Posterior cingulate gyrus (tissue), 11 donors: ENCODE measurements at regions not wholly inside any gene's neighbourhood (a gene's known extent, or its start where the extent isn't known, plus 50 kb on each side); places are given as distances from the start of the nearest gene placed in this dataset.
"Not testable (repeated sequence)": the region's sequence is repeated elsewhere in the genome, so short reads cannot be mapped to it uniquely, and the experiment has no call there.

Experiments
- DNase-seq, 10 donors: peaks; one replicate each; pipeline versions ENCODE4 v3.0.0 to v3.0.0-alpha.2; 2020 to 2021; ENCODE audit warnings: mixed read lengths in 3 of 10
- intact Hi-C: fragments of 100-400 bp; cut with DNase I; formaldehyde crosslinking; loops from one replicate; pipeline ENCODE4 v1.15.1; 2023

DNA sequence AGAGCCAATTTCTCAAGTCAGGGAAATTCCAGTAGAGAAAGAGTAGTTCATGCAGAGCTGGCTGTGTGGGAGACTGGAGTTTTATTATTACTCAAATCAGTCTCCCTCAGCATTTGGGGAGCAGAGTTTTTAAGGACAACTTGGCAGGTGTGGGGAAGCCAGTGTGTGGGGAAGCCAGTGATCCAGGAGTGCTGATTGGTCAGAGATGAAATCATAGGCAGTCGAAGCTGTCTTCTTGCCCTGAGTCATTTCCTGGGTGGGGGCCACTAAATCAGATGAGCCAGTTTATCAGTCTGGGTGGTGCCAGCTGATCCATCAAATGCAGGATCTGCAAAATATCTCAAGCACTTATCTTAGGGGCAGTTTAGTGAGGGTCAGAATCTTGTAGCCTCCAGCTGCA, 194.6 kb upstream of the NRG3 start:
- DNase-seq = no peak
- intact Hi-C loops = no loop called here

DNA sequence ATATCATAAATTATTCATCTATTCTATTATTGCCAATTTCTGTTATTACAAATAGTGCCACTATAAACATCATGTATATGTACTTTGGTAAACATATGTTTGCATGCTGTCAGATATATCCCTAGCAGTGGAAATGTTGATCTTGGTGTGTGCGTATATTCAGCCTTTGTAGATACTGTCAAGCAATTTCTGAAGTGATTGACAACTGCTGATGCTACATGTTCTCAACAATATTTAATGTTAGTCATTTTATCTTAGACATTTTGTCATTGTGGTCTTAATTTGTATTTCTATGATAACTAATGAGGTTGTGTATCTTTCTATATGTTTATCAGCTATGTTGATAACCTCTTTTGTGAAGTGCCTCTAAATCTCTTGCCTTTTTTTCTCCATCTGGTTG, 186.5 kb upstream of the NRG3 start:
- intact Hi-C loops = no loop called here
- DNase-seq = no peak

DNA sequence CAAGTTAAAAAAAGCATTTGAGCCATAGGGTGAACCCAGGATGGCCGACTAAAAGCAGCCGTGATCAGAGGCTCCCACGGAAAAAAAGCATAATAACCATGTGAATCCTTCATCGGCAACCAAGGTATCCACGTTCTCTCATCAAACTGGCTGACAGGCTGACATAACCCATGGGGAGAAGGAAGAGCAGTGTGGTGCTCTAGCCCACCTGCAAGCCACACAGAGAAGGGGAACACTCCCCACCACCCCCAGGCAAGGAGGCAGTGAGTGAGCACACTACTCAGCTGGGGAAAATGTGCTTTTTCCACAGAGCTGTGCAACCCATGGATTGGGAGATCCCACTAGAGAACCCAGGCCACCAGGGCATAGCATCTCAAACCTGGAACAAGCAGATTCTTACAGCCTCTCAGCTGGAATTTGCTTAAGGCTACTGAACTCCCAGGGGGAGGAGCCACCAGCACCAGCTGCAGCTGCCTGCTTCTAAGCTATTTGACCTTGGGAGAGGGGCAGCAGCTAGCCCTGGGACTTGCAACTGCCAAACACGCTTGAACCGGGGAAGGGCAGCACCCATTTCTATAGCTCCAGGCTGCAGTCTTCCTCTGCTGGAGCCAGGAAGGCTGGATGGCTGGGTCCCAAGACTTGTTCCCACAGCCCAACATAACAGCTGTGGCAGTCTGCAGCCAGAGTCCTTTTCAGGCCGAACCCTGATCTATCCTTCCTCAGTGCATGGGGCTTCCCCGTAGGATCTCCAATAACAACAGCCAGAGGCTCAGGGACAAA, 178.2 kb upstream of the NRG3 start:
- intact Hi-C loops = no loop called here
- peak in 2 of 10 donors; percentile 76 to 78 for DNase-seq

DNA sequence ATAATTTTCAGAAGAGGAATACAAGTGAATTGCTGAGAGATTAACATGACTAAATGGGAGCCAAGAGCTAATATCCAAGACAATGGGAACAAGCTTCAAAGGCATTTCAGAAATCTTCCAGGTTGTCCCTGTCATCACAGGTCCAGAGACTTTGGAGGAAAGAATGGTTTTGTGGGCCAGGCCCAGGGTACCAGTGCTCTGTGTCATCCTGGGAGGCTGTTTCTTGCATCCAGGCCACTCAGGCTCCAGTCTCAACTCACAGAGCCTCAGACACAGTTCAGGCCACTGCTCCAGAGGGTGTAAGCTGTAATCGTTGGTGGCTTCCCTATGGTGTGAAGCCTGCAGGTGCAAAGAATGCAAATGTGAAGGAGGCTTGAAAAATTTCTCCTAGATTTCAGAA, 170.4 kb upstream of the NRG3 start:
- no peak for DNase-seq
- intact Hi-C loops = no loop called here

DNA sequence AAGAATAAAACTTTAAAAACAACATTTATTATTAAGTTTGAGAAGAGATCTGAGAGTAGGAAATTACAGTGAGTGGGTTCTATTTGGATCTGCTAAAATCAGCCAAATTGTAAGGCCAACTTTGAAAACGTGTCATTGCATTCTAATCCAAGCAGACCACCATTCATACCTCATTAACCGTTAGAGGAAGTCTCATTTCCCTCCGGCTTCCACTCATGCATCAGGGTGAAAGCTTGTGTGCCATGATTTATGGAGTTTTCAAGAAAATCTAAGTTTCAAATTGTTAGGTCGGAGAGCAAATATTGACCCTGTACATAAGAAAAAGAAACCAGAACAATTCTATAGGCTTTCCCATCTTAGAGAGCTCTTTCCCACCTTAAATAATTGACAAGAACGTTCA, 166.6 kb upstream of the NRG3 start:
- intact Hi-C loops = no loop called here
- DNase-seq = no peak

DNA sequence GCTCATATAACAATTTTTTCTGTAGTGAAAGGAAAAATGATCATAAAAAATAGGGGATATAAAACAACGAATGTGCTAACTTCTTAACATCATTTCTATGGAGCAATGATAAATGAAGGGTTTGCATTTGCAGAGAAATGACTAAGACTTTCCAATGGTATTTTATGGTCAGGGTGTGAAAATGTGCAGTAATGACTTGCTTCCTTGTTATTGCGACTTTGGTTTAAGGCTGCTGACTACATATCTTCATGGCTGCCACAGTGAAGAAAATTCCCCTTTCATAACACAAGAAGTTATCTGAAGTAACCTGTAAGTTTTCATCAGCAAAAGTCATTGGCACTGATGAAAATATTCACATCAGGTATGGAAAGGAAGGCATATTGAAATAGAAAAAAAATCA, 166.1 kb upstream of the NRG3 start:
- no peak for DNase-seq
- intact Hi-C loops = no loop called here

DNA sequence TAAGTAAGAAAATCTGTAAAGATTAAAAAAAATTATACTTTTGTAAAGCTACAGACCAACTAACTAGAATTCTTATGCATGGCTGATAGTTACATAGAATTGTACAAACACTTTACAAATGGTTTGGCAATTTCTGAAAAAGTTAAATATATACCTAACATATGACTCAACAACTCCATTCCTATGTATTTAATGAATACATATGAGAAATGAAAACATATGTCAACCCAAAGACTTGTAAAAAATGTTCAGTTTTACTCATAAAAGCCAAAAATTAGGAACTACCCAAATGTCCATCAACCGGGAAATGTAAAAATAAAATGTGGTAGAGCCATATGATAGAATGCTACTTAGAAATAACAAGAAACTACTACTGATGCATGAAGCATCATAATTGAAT, 152.6 kb upstream of the NRG3 start:
- no peak for DNase-seq
- intact Hi-C loops = no loop called here

DNA sequence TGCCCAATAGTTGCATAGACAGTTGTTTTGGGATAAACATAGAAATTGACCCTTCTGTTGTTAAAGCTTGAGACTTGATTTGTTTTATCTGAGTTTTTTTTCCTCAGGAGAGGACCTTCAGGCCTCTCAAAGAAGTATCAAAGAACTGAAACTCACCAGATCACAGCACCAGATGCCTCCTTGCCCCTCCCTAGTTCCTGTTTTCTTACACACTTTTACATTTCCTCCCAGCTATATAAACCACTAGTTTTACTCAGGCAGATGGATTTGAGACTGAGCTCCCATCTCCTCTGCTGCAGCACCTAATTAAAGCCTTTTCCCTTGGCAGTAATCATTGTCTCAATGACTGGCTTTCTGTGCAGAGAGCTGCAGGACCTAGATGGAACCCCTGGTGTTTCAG, 150.6 kb upstream of the NRG3 start:
- intact Hi-C loops = no loop called here

DNA sequence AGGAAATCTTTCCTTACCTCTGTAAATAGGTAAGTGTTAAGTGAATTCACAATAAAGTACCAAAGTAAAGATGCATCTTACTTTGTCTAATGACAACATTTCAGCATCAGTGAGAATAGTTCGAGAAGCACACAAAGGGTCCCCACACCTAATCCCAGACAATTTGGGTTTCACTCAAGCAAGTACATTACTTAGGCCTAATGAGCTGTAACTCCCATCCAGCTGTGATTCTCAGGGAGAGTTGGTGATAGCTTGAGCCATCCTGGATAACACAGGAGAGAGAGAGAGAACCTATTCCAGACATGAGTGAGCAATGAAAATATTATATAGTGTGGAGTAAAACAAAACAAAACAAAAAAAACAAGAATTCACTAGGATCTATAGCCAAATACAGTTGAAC, 149.1 kb upstream of the NRG3 start:
- intact Hi-C loops = no loop called here
- DNase-seq = no peak

More for the DNA sequence above, 150.6 kb upstream of the NRG3 start:
- no peak for DNase-seq

DNA sequence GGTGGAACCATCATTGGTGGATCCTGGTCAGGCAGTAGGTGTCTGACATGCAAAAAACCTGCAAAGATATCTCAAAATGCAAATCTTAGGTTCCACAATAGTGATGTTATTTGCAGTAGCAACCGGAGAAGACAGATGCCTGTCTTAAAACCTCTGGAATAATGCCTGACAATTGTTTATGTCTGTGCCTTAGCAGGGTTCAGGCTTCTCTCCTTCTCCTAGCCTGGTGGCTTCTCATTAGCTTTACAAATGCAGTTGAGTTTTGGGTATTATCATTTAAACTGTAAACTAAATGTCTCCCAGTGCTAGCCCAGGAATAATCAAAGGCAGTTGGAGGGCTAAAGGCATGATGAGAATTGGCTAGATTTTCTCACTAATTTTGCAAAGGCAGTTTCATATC, 146.3 kb upstream of the NRG3 start:
- intact Hi-C loops = no loop called here

DNA sequence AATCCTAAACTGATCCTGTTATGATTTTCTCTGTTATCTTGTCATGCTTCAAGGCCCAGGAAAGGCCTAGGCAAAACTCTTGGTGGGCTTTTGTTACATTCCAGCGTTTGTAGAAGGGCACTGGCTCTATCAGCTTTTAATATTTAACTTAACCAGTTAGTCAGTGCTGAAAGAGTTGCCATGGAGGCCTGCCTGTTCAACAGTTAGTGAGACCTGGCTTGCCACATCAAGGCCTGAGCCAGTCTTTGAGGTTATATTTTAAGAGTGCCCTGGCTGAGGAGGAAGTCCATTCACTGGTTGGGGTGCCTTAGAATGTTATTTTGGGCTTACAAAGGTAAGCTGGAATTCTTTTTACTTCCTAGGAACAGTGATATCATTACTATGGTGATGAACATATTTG, 144.1 kb upstream of the NRG3 start:
- intact Hi-C loops = no loop called here
- DNase-seq = no peak

More for the DNA sequence above, 146.3 kb upstream of the NRG3 start:
- DNase-seq = no peak

DNA sequence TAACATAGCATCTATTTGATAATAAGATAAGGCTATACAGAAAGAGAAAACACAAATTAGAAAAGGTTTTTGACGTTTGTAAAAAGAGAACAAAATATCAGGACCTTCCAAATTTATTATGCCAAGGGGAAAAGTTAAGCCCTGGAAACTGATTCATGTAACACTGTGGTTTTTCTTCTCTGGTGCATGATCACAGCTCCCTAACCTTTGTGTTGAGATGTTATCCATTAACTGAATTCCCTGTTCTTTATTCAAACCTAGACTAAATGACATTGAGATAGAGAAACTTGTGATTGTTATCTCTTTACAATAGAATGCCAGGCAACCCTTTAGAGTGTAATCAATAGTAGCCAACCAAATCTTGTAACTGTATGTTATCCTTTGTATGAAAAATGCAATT, 141.5 kb upstream of the NRG3 start:
- intact Hi-C loops = no loop called here
- DNase-seq = no peak

DNA sequence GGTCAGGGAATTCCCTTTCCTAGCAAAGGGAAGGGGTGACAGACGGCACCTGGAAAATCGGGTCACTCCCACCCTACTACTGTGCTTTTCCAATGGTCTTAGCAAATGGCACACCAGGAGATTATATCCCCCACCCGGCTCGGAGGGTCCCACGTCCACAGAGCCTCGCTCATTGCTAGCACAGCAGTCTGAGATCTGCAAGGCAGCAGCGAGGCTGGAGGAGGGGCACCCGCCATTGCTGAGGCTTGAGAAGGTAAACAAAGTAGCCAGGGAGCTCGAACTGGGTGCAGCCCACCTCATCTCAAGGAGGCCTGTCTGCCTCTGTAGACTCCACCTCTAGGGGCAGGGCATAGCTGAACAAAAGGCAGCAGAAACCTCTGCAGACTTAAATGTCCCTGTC, 139.8 kb upstream of the NRG3 start:
- DNase-seq = peak in 2 of 10 donors; percentile 53 to 76
- intact Hi-C loops = not testable (repeated sequence)

DNA sequence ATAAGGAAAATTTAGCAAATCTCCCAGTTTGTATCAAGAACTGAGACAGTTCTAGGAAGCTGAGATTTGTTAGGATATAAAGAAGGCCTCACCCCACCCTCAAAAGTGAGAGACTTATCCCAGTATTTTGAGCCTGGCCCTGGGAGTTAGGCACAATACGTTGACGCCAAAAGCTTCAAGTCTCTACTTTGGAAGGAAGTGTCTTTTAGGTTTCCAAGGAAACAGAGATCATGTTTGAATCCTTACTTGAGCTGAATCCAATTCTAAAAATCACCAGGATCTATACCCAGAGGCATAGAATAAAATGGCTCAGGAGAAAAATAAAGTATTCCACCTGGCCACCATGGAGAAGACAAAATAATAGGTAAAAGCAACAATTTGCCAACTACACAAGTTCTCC, 115.9 kb upstream of the NRG3 start:
- intact Hi-C loops = no loop called here
- no peak for DNase-seq

DNA sequence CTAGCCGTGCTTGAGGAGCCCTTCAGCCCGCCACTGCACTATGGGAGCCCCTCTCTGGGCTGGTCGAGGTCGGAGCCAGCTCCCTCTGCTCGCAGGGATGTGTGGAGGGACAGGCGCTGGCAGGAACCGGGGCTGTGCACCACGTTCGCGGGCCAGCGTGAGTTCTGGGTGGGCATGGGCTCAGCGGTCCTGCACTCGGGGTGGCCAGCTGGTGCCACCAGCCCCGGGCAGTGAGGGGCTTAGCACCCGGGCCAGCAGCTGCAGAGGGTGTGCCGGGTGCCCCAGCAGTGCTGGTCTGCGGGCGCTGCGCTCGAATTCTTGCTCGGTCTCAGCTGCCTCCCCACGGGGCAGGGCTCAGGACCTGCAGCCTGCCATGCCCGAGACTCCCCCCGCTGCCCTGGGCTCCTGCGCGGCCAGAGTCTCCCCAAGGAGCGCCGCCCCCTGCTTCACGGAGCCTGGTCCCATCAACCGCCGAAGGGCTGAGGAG, 90.8 kb upstream of the NRG3 start:
- intact Hi-C loops = no loop called here
- DNase-seq = peak in 3 of 10 donors; percentile 47 to 76 (median 72)

DNA sequence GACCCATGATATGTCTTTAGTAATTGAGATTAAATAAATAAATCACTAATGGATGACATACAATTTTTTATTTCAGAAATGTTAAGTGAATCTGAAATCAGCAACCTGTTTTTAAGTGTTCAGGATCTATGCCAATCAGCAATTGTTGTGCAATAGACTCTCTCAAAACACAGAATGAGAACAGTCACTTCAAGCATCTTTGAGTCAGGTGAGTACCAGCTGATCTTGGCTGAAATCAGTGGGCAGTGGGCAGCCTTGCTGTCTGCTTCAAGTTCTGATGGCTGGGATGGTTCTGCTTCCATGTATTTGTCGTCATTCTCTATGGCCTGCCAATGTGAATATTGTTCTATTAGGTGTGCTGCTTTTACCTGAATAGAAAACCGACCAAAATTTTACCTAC, 82.3 kb upstream of the NRG3 start:
- no peak for DNase-seq
- intact Hi-C loops = no loop called here

DNA sequence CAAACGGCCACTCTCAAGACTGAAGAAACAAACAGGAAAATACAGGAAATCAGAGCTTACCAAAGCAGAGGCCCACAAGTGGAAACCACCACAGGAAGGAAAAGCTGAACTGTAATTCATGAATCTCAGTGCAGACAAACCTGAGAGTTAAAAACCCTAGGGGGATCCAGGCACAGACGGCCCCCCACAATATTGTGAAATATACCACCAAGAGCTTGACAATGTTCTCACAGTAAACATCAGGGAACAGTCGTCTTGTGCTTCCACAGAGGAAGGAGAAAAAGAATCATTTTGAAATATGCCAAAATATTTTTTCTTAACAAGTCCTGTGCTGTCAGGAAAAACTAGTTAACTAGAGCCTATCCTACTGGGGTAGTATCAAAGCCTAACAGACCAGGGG, 68.2 kb upstream of the NRG3 start:
- DNase-seq = no peak
- intact Hi-C loops = no loop called here

DNA sequence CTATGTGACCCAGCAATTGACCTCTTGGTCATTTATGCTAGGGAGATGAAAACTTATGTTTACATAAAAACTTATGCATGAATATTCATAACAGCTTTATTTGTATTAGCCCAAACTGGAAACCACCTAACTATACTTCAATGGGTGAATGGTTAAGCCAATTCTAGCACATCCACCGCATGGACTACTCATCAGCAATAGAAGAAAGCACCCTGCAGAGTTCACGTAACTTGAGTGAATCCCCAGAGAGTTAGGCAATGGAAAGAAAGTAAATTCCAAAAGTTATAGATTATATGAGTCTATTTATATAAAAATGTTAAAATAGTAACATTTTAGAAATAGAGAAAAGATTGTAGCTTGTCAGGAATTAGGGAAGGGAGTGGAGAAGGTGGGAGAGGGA, 60.2 kb upstream of the NRG3 start:
- no peak for DNase-seq
- intact Hi-C loops = no loop called here

DNA sequence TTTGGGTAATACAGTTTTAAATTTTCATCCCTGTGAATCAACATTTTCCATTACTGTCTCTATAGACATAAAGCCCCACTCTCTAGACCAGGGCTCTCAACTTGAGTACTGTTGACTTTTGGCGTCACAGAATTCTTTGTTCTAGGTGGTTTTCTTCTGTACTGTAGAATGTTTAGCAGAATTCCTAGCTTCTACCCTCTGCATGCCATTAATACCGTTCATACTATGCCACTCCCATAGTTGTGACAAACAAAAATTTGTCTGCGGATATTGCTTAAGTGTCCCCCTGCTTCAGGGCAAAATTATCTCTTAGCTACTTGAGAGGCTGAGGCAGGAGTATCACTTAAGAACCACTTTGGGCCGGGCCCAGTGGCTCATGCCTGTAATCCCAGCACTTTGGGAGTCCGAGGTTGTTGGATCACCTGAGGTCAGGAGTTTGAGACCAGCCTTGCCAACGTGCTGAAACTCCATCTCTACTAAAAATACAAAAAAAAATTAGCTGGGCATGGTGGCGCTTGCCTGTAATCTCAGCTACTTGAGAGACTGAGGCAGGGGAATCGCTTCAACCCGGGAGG, 57.3 kb upstream of the NRG3 start:
- peak in 1 of 10 donors; percentile 40 for DNase-seq

DNA sequence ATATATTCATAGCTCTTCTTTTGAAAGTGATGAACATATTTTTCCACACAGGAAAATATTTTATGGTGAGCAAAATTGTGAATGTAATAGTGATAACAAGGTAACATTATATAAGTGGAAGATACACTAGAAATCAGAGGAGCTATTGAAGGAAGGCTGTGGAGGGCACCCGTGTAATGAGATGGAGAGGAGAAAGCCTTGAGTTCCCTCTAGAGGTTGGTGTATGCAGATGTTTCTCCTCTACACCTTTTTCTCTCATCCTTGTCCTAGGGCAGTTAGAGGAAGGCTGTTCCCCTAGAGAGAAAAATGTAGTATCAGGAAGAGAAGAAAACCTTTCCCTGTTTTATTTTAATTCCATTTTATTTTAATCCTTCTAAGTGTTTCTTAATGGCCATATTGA, 54.6 kb upstream of the NRG3 start:
- DNase-seq = no peak
- intact Hi-C loops = no loop called here

More for the DNA sequence above, 57.3 kb upstream of the NRG3 start:
- intact Hi-C loops = no loop called here
